GM12864 (cell line): ENCODE measurements at regions not wholly inside any gene's neighbourhood (a gene's known extent, or its start where the extent isn't known, plus 50 kb on each side); places are given as distances from the start of the nearest gene placed in this dataset.

ENCODE experiments used
- DNase-seq: peaks from one replicate; pipeline ENCODE4 v3.0.0-alpha.2; 2011; ENCODE audit warnings: low read depth
- H3K4me3 ChIP-seq: 2 replicates; pipeline ENCODE4 v1.5.1; 2011; ENCODE audit warnings: mild to moderate bottlenecking, low read depth, low read length, control low read depth
- CTCF ChIP-seq: IDR thresholded peaks from 2 replicates; pipeline ENCODE4 v1.5.1; 2011; ENCODE audit warnings: low read depth, mild to moderate bottlenecking, moderate library complexity, low read length, control low read depth, inconsistent platforms; ENCODE audit errors: missing control alignments

- TF ChIP-seq CTCF: no peak
- DNase-seq: no peak
- H3K4me3 ChIP-seq: no peak overlapping the region
Observed at GRCh38 chr5:146952168-146952567, 73.6 kb upstream of the PPP2R2B start.

GRCh38 chr5:146956217-146956616, 77.7 kb upstream of the PPP2R2B start:
- DNase-seq: no peak
- TF ChIP-seq CTCF: no peak
- H3K4me3 ChIP-seq: no peak overlapping the region

- no peak overlapping the region for H3K4me3 ChIP-seq
- DNase-seq: no peak
- TF ChIP-seq CTCF: peak; percentile 11
Observed at GRCh38 chr5:146959360-146959759, 80.8 kb upstream of the PPP2R2B start.

GRCh38 chr5:146962801-146963355, 84.3 kb upstream of the PPP2R2B start:
- DNase-seq: no peak
- H3K4me3 ChIP-seq: no peak overlapping the region
- no peak for TF ChIP-seq CTCF

- DNase-seq: peak; percentile 26
Observed at GRCh38 chr5:146965761-146966659, 87.5 kb upstream of the PPP2R2B start.

GRCh38 chr5:146967646-146968045, 89.1 kb upstream of the PPP2R2B start:
- DNase-seq: no peak
- no peak overlapping the region for H3K4me3 ChIP-seq
- no peak for TF ChIP-seq CTCF

More at GRCh38 chr5:146965761-146966659, 87.5 kb upstream of the PPP2R2B start:
- H3K4me3 ChIP-seq: no peak overlapping the region
- TF ChIP-seq CTCF: peak; percentile 73
